Esophagus mucosa (tissue), 1 donor: ENCODE measurements at regions not wholly inside any gene's neighbourhood (a gene's known extent, or its start where the extent isn't known, plus 50 kb on each side); places are given as distances from the start of the nearest gene placed in this dataset.

ENCODE experiments used
- ATAC-seq: fragments of 200-7000 bp; cut with Tn5 transposase; one replicate; pipeline ENCODE4 v1.9.1; 2020
- donor health status: DM: yes; HTN: yes; CAD: no.

GRCh38 chr1:184141361-184141880, 89.9 kb downstream of the TSEN15 start:
- ATAC-seq = no peak

- no peak for ATAC-seq
Observed at GRCh38 chr1:184143449-184143848, 91.9 kb downstream of the TSEN15 start.

GRCh38 chr1:184145083-184145482, 93.6 kb downstream of the TSEN15 start:
- no peak for ATAC-seq

- no peak for ATAC-seq
Observed at GRCh38 chr1:184146202-184146601, 94.7 kb downstream of the TSEN15 start.

GRCh38 chr1:184150776-184151531, 99.4 kb downstream of the TSEN15 start:
- no peak for ATAC-seq

GRCh38 chr1:184152434-184152898, 100.9 kb downstream of the TSEN15 start:
- ATAC-seq = no peak

GRCh38 chr1:184152974-184153373, 101.4 kb downstream of the TSEN15 start:
- no peak for ATAC-seq

GRCh38 chr1:184153731-184154130, 102.2 kb downstream of the TSEN15 start:
- no peak for ATAC-seq

GRCh38 chr1:184156521-184157393, 105.2 kb downstream of the TSEN15 start:
- ATAC-seq = no peak

- ATAC-seq = no peak
Observed at GRCh38 chr1:184157394-184157742, 105.8 kb downstream of the TSEN15 start.

GRCh38 chr1:184158896-184159681, 107.6 kb downstream of the TSEN15 start:
- ATAC-seq = no peak

- no peak for ATAC-seq
Observed at GRCh38 chr1:184160236-184160635, 108.7 kb downstream of the TSEN15 start.

GRCh38 chr1:184161071-184161698, 109.7 kb downstream of the TSEN15 start:
- ATAC-seq = no peak

GRCh38 chr1:184162281-184162680, 110.8 kb downstream of the TSEN15 start:
- ATAC-seq = no peak

GRCh38 chr1:184163674-184164465, 112.3 kb downstream of the TSEN15 start:
- ATAC-seq = no peak

- ATAC-seq = no peak
Observed at GRCh38 chr1:184164536-184164935, 113.0 kb downstream of the TSEN15 start.

- no peak for ATAC-seq
Observed at GRCh38 chr1:184166485-184166884, 115.0 kb downstream of the TSEN15 start.

- no peak for ATAC-seq
Observed at GRCh38 chr1:184167352-184167751, 115.8 kb downstream of the TSEN15 start.

GRCh38 chr1:184170719-184171118, 119.2 kb downstream of the TSEN15 start:
- no peak for ATAC-seq

- ATAC-seq = no peak
Observed at GRCh38 chr1:184176058-184176457, 124.5 kb downstream of the TSEN15 start.

- ATAC-seq = no peak
Observed at GRCh38 chr1:184181044-184181443, 129.5 kb downstream of the TSEN15 start.
